Subcutaneous abdominal adipose tissue (tissue), 5 donors: ENCODE measurements at regions not wholly inside any gene's neighbourhood (a gene's known extent, or its start where the extent isn't known, plus 50 kb on each side); places are given as distances from the start of the nearest gene placed in this dataset.

ENCODE experiments used
- H3K27ac ChIP-seq: one replicate; pipeline ENCODE4 v1.7.0; 2013; ENCODE audit warnings: low read depth, mild to moderate bottlenecking, inconsistent platforms, low read length, moderate library complexity
- H3K27me3 ChIP-seq, 5 donors: one replicate each; pipeline ENCODE4 v1.7.0; 2013; ENCODE audit warnings: low read length in 5 of 5, inconsistent platforms in 1 of 5; ENCODE audit not compliant: control insufficient read depth in 5 of 5, insufficient read depth in 4 of 5
- H3K36me3 ChIP-seq, 5 donors: one replicate each; pipeline ENCODE4 v1.7.0; 2013; ENCODE audit warnings: low read length in 5 of 5; ENCODE audit not compliant: control insufficient read depth in 5 of 5, insufficient read depth in 5 of 5
- H3K4me1 ChIP-seq, 5 donors: one replicate each; pipeline ENCODE4 v1.7.0; 2013; ENCODE audit warnings: low read length in 5 of 5, mild to moderate bottlenecking in 3 of 5, moderate library complexity in 1 of 5; ENCODE audit not compliant: control insufficient read depth in 5 of 5, insufficient read depth in 5 of 5
- H3K4me3 ChIP-seq, 5 donors: one replicate each; pipeline ENCODE4 v1.7.0; 2013; ENCODE audit warnings: low read length in 5 of 5, low read depth in 1 of 5
- H3K9ac ChIP-seq, 5 donors: one replicate each; pipeline ENCODE4 v1.7.0; 2013; ENCODE audit warnings: low read length in 5 of 5, mild to moderate bottlenecking in 4 of 5, moderate library complexity in 3 of 5
- H3K9me3 ChIP-seq, 5 donors: one replicate each; pipeline ENCODE4 v1.7.0; 2013; ENCODE audit warnings: low read length in 5 of 5; ENCODE audit not compliant: control insufficient read depth in 5 of 5
- donor health status: healthy.
- donor health status: healthy.
- donor health status: healthy.
- donor health status: healthy.
- donor health status: healthy.

GRCh38 chr11:95576146-95576845 lies 213.3 kb downstream of the FAM76B start:
- Histone ChIP-seq H3K9me3 (no peaks in the 10 kb centered on the region), H3K36me3 (no peaks in the 10 kb centered on the region), H3K27ac (no peak overlapping the region), H3K9ac (no peak overlapping the region), H3K4me3 (no peak overlapping the region), H3K27me3 (no peaks in the 10 kb centered on the region), H3K4me1 (no peaks in the 10 kb centered on the region)

GRCh38 chr11:95575517-95575916 lies 214.1 kb downstream of the FAM76B start:
- no peak overlapping the region for H3K9ac ChIP-seq
- no peaks in the 10 kb centered on the region for H3K27me3 ChIP-seq
- H3K4me1 ChIP-seq: no peaks in the 10 kb centered on the region
- no peaks in the 10 kb centered on the region for H3K9me3 ChIP-seq
- H3K27ac ChIP-seq: no peak overlapping the region
- H3K4me3 ChIP-seq: no peak overlapping the region
- no peaks in the 10 kb centered on the region for H3K36me3 ChIP-seq

GRCh38 chr11:95571718-95572260 lies 217.8 kb downstream of the FAM76B start:
- no peaks in the 10 kb centered on the region for H3K27me3 ChIP-seq
- H3K4me1 ChIP-seq: no peaks in the 10 kb centered on the region
- no peak overlapping the region for H3K4me3 ChIP-seq
- H3K9me3 ChIP-seq: peaks cover 0 to 5% (median 0%) of the 10 kb centered on the region in 5 donors
- no peak overlapping the region for H3K9ac ChIP-seq
- no peaks in the 10 kb centered on the region for H3K36me3 ChIP-seq
- H3K27ac ChIP-seq: no peak overlapping the region

- Histone ChIP-seq H3K27me3 (no peaks in the 10 kb centered on the region), H3K9ac (no peak overlapping the region), H3K9me3 (peaks cover 0 to 5% (median 0%) of the 10 kb centered on the region in 5 donors), H3K27ac (no peak overlapping the region), H3K4me1 (no peaks in the 10 kb centered on the region), H3K36me3 (no peaks in the 10 kb centered on the region), H3K4me3 (no peak overlapping the region)
These were observed 218.7 kb downstream of the FAM76B start for GRCh38 chr11:95570845-95571244.

- Histone ChIP-seq H3K27me3 (no peaks in the 10 kb centered on the region), H3K9ac (no peak overlapping the region), H3K9me3 (peaks cover 0 to 5% (median 0%) of the 10 kb centered on the region in 5 donors), H3K27ac (no peak overlapping the region), H3K4me3 (no peak overlapping the region), H3K36me3 (no peaks in the 10 kb centered on the region), H3K4me1 (peaks cover 0 to under 1% (median 0%) of the 10 kb centered on the region in 5 donors)
These were observed 220.4 kb downstream of the FAM76B start for GRCh38 chr11:95569207-95569606.

- peaks cover 0 to 6% (median 0%) of the 10 kb centered on the region in 5 donors for H3K4me1 ChIP-seq
- H3K4me3 ChIP-seq: no peak overlapping the region
- no peak overlapping the region for H3K9ac ChIP-seq
- H3K9me3 ChIP-seq: peaks cover 0 to 5% (median 0%) of the 10 kb centered on the region in 5 donors
- no peaks in the 10 kb centered on the region for H3K36me3 ChIP-seq
- H3K27me3 ChIP-seq: no peaks in the 10 kb centered on the region
- H3K27ac ChIP-seq: no peak overlapping the region
These were observed 221.3 kb downstream of the FAM76B start for GRCh38 chr11:95568281-95568680.

- Histone ChIP-seq H3K4me3 (no peak overlapping the region), H3K4me1 (peaks cover 0 to 6% (median 0%) of the 10 kb centered on the region in 5 donors), H3K27me3 (no peaks in the 10 kb centered on the region), H3K27ac (no peak overlapping the region), H3K36me3 (no peaks in the 10 kb centered on the region), H3K9ac (no peak overlapping the region), H3K9me3 (peaks cover 0 to 5% (median 0%) of the 10 kb centered on the region in 5 donors)
These were observed 221.9 kb downstream of the FAM76B start for GRCh38 chr11:95567685-95568084.

GRCh38 chr11:95566211-95566610 lies 223.4 kb downstream of the FAM76B start:
- H3K9ac ChIP-seq: no peak overlapping the region
- H3K4me3 ChIP-seq: no peak overlapping the region
- no peaks in the 10 kb centered on the region for H3K27me3 ChIP-seq
- H3K4me1 ChIP-seq: peaks cover 0 to 6% (median 0%) of the 10 kb centered on the region in 5 donors
- no peak overlapping the region for H3K27ac ChIP-seq
- peaks cover 0 to 5% (median 0%) of the 10 kb centered on the region in 5 donors for H3K9me3 ChIP-seq
- H3K36me3 ChIP-seq: no peaks in the 10 kb centered on the region

- no peak overlapping the region for H3K27ac ChIP-seq
- H3K36me3 ChIP-seq: no peaks in the 10 kb centered on the region
- peaks cover 0 to 6% (median 0%) of the 10 kb centered on the region in 5 donors for H3K4me1 ChIP-seq
These were observed 223.8 kb downstream of the FAM76B start for GRCh38 chr11:95565724-95566141.

GRCh38 chr11:95563859-95564258 lies 225.7 kb downstream of the FAM76B start:
- Histone ChIP-seq H3K9me3 (no peaks in the 10 kb centered on the region), H3K27ac (no peak overlapping the region), H3K9ac (no peak overlapping the region), H3K4me3 (no peak overlapping the region), H3K27me3 (no peaks in the 10 kb centered on the region), H3K36me3 (no peaks in the 10 kb centered on the region), H3K4me1 (peaks cover 0 to 6% (median 0%) of the 10 kb centered on the region in 5 donors)

More at GRCh38 chr11:95565724-95566141, 223.8 kb downstream of the FAM76B start:
- H3K9ac ChIP-seq: no peak overlapping the region
- H3K9me3 ChIP-seq: peaks cover 0 to 5% (median 0%) of the 10 kb centered on the region in 5 donors
- no peak overlapping the region for H3K4me3 ChIP-seq
- H3K27me3 ChIP-seq: no peaks in the 10 kb centered on the region
